Right ventricle myocardium inferior (tissue), 1 donor: ENCODE measurements at regions not wholly inside any gene's neighbourhood (a gene's known extent, or its start where the extent isn't known, plus 50 kb on each side); places are given as distances from the start of the nearest gene placed in this dataset.
"Not testable (repeated sequence)": the region's sequence is repeated elsewhere in the genome, so short reads cannot be mapped to it uniquely, and the experiment has no call there.

ENCODE experiments used
- ATAC-seq: fragments of 200-7000 bp; cut with Tn5 transposase; one replicate; pipeline ENCODE4 v1.9.1; 2020; ENCODE audit warnings: mild to moderate bottlenecking, moderate library complexity
- DNase-seq: peaks from one replicate; pipeline ENCODE4 v3.0.0; 2021; ENCODE audit errors: missing footprints
- intact Hi-C: fragments of 100-400 bp; cut with DNase I; formaldehyde crosslinking; loops from one replicate; pipeline ENCODE4 v1.11.0; 2022
- donor health status: DM: no; HTN: yes; CAD: no; lungs with severe emphysema.

DNA sequence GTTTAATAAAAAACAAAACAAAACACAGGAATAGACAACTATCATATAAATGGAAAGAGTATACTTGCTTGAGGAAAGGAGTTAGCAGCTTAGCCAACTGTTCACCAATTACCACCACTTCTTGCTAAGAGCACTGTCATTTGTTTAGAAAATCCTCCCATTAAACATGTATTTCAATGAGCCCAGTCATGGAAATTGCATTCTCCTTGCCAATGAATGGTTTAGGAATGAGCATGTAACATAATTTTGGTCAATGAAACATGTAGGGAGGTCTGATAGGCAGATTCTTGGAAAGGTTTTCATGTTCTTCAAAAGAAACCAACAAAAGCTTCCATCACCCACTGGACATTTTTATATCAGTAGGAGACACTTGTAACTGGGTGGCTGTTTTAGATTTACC, 502.8 kb upstream of the PAPPA start:
- ATAC-seq (no peak), DNase-seq (no peak)
- intact Hi-C loops = no loop called here

- intact Hi-C loops = no loop called here
- no peak for ATAC-seq
Measured at GRCh38 chr9:115651461-115651860, 502.1 kb upstream of the PAPPA start.

DNA sequence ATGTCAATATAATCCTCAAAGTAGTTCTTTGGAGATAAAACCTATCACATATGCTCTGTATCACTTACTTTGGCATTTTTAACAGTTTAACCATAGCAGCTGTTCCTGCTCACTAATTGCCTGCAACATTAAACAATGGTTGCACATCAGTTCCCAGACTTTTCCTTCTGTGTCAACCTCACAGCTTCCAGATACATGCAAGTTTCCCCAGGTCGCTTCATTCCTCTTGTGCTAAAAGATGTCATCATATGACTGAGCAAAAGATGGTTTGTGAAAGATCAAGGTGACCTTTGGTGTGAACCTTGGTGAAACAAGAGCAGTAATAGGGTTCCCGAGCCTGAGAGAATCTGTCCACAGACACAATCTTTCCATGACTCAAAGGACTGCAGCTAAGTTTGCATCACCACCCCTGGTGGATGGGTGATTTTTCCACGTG, 500.4 kb upstream of the PAPPA start:
- no peak for ATAC-seq
- intact Hi-C loops = no loop called here
- DNase-seq = no peak

More at GRCh38 chr9:115651461-115651860, 502.1 kb upstream of the PAPPA start:
- no peak for DNase-seq

DNA sequence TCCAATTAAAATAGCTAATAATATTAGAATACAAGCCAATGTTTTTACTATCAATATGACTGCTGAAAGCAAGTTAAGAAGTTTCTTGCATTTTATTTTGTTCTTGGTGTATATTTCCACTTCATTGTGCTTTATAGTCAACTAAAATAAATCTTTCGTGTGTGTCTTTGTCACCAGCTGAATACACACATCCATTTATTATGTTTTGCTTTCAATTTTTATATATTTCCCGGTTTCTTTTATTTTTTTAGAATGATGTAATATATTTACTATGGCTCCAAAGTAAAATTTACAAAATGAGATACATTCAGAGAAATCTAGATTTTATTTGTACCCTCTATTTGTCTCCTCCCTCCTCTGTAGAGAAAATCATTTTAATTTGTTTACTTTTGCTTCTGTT, 495.9 kb upstream of the PAPPA start:
- ATAC-seq = no peak
- no peak for DNase-seq
- intact Hi-C loops = no loop called here

- intact Hi-C loops = no loop called here
- ATAC-seq = no peak
- DNase-seq = no peak
Measured at GRCh38 chr9:115665519-115665918, 488.1 kb upstream of the PAPPA start.

DNA sequence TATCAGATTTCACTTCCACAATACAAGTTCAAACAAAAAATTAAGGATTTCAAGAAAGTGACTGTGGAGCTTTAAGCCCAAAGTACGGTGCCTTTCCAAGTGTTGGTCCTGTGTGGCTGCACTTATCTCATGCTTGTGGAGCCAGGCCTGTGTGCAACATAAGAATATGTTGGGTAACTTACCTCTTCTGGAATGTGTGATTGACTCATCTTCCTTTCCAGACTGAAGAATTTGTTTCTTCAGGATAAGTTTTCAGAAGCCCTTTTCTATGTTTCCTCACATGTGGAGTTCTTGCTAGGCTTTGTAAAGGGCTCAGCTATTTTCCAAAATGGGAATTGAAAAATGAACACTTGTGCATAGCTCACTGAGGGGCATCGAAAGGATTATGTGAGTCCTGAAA, 485.1 kb upstream of the PAPPA start:
- intact Hi-C loops = no loop called here
- DNase-seq = no peak
- no peak for ATAC-seq

DNA sequence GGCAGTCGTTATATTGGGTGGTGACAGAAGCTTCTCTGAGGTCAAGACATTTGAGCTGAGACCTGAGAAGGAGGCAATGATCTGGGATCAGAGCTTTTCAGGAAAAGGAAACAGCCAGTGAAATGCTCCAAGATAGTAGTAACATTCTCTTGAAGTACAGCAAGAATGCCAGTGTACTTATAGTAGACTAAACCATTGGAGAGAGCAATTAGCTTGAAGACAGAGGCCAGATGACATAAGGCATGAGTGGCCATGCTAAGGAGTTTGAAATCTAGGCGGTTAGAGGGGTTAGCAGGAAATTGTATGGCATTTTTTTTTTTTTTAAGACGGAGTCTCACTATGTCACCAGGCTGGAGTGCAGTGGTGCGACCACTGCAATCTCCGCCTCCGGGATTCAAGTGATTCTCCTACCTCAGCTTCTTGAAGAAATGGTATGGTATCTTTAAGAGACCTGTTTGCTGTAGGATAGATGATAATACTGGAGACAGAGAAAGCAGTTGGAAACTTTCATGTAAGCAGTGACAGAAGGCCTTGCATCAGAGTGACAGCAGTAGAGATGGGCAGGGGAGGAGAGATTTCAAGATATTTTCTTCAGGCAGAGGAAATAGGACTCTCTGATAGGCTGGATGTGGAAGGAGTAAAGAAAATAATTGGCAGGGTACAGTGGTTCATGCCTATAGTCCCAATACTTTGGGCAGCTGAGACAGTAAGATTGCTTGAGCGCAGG, 482.2 kb upstream of the PAPPA start:
- no peak for ATAC-seq
- intact Hi-C loops = no loop called here
- no peak for DNase-seq

- DNase-seq = no peak
- intact Hi-C loops = no loop called here
- ATAC-seq = no peak
Measured at GRCh38 chr9:115671963-115672305, 481.7 kb upstream of the PAPPA start.

DNA sequence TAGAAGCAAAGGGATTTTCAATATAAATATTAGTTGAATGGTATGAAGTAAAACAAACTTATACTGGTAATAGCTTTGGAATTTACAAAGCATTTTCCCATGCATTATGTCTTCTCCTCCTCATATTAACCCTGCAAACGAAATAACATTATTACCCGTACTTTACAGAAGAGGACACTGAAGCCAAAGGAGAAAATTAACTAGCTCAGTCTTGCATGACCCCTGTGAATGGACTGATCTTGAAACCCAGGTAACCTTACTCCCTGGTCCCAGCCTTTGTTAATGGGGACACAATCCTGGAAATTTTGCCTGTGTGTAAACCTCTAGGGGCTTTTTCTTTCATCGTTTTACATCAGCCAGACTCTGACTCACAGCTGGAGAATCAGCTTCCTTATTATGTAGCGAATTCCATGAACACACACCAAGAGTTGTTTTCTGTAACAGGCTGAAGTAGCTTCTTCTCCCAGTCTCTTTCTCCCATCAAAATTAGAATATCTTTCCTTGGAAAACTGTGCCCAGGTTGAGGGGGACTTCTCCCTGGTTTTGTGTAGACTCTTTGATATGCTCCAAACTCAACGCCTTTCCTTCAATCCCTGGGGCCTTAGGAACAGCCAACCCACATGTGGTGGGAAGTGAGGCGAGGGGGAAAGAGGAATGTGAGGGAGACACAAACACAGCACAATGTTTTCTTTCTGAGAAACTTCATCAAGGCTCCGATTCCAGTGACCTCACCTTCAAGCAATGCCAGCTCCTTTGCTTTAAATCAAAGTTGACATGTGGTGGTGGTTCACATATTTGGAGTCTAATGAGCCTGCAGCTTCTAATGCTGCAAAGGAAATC, 480.9 kb upstream of the PAPPA start:
- intact Hi-C loops = no loop called here
- ATAC-seq (peak; percentile 63), DNase-seq (no peak)

GRCh38 chr9:115673599-115673998, 480.0 kb upstream of the PAPPA start:
- intact Hi-C loops = no loop called here
- no peak for ATAC-seq
- DNase-seq = no peak

DNA sequence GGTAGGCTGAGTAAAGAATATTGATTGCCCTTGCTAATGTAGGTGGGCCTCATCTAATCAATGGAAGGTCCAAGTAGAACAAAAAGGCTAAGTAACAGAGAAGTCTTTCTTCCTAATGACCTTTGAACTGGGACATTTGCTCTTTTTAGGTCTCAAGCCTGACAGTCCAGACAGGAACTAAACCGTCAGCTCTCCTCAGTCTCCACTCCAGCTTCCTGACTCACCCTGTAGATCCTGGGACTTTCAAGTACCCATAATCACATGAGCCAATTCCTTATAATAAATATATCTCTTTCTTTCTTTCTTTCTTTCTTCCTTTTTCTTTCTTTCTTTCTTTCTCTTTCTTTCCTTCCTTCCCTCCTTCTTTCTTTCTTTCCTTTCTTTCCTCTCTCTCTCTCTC, 479.5 kb upstream of the PAPPA start:
- no peak for ATAC-seq
- intact Hi-C loops = no loop called here

GRCh38 chr9:115675834-115676233, 477.8 kb upstream of the PAPPA start:
- no peak for ATAC-seq
- DNase-seq = no peak
- intact Hi-C loops = no loop called here

More for the DNA sequence above, 479.5 kb upstream of the PAPPA start:
- DNase-seq = no peak

DNA sequence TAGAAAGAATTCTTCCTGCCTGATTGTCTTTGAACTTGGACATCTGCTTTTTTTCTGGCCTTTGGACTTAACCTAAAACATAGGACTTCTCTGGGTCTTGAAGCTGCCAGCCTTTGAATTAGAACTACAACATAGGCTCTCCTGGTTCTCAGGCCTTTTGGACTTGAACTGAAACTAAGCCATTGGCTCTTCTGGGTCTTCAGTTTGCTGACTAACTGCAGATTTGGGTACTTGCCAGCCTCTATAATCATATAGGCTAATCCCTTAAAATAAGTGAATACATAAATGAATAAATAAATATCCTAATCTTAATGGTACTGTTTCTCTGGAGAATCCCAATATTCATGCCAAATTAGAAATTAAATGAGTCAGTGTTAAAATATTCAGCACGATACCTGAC, 473.4 kb upstream of the PAPPA start:
- intact Hi-C loops = no loop called here
- DNase-seq (no peak), ATAC-seq (no peak)

GRCh38 chr9:115681585-115681984, 472.0 kb upstream of the PAPPA start:
- no peak for ATAC-seq
- no peak for DNase-seq
- intact Hi-C loops = no loop called here

DNA sequence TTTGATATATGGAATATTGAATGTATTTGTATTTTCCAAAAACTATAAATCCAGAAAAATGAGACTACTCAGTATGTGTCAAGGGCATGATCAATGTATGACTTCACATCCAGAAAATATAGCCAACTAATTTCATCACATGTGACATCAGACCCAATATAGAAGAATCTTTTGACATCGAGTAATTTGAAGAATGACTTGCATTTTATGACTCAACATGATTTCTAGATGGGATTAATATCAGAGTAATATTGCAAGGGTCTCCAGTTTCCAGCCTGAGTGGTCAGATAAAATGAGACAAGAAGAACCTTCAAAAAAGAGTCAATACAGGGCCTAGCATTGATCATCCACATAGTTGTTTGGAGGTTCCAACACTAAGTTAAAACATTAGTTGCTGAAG, 467.5 kb upstream of the PAPPA start:
- ATAC-seq (no peak), DNase-seq (no peak)
- intact Hi-C loops = no loop called here

DNA sequence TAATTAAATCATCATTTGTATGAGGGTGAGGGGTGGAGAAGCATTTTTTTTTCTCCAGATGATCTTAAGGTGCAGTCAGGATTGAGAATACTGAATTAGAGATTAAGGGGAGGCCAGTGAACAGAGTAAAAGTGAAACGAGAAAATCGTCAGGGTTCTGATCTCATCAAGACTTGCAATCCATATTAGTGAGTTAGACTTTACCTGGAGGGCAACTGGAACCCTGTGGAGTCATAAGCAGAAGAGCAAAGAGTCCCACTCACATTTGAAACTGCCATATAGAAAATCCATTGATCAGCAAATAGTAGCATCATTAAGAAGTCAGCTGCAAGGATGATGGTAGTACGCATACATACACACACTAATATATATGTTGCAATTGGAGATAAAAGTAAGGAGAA, 466.2 kb upstream of the PAPPA start:
- no peak for ATAC-seq
- intact Hi-C loops = no loop called here

DNA sequence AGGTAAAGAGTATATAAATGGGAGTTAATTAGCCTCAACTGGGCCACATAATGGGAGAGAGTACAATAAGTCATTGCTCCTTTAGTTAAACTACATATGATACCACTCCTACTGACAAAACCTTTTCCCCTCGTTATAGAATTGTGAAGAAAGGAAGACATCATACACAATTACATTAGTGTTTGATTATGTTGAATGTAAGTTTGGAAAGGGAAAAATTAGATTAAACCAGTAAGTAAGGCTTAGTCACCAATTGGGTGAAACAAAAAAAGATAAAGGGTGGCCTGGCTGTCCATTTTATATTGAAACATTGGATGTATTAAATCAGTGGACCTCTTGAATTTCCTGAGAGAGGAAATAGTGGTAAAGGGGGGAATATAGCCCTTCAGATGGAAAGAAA, 464.3 kb upstream of the PAPPA start:
- intact Hi-C loops = no loop called here
- DNase-seq (no peak), ATAC-seq (no peak)

More for the DNA sequence above, 466.2 kb upstream of the PAPPA start:
- no peak for DNase-seq

DNA sequence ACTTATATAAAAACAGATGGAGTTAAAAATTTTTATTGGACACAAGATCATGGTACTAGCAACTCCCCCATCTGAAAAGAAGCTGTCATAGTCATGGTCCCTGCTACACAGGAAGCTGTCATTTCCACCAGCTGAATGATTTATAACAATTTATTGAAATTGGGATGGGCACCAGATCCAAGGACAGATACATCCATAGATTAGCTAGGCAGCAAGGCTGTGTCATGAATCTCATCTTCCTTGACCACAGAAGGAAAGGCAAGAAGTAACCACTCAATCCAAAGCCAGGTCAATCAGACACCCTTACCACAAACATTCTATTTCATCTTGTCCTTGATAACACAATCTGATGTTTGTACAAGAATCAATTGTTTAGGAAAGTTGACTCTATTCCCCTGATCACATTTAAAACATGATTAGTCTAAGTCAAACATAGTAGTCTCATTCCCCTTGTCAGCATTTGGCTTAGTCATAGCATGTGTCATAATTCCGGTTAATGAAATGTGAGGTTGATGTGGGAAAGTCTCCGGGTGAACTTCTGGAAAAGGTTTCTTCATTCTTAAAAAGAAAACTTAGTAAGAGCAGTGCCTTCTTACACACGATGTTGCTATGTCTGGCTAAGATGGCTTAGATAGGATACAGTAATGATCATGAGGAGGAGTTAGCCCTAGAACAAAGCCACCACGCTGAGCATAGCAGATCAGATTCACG, 462.6 kb upstream of the PAPPA start:
- intact Hi-C loops = no loop called here
- DNase-seq (no peak), ATAC-seq (peak; percentile 26)

DNA sequence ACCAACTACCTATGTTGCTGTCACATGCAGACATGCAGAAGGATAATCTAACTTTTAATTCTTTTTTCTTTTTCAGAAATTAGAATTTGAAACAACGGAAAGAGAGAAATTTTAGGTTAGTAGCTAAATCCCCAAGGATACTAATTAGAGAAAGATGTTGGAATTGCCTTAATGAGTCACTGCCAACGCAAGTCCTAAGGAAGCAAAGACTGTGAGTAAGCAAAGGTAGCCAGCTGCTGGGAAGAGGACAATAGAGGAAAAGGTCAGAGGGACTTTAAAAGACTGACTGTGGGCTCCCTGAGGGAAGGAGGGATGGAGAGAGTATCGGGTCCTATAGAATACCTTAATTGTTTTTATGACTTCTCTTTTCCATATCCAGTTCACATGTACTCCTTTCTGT, 461.9 kb upstream of the PAPPA start:
- ATAC-seq (no peak), DNase-seq (no peak)
- intact Hi-C loops = no loop called here

GRCh38 chr9:115692868-115693267, 460.7 kb upstream of the PAPPA start:
- ATAC-seq, DNase-seq, intact Hi-C loops: not testable (repeated sequence)
